Sigmoid colon (tissue), 4 donors: ENCODE measurements at regions not wholly inside any gene's neighbourhood (a gene's known extent, or its start where the extent isn't known, plus 50 kb on each side); places are given as distances from the start of the nearest gene placed in this dataset.

Source experiments
- CTCF ChIP-seq, 4 experiments: fragments of 450-650 bp in 3 of 4; fragments of 200-600 bp in 1 of 4; IDR thresholded peaks; one replicate each; pipeline ENCODE4 v1.5.1; 2016 to 2019; ENCODE audit warnings: antibody characterized with exemption in 4 of 4, mild to moderate bottlenecking in 3 of 4, moderate library complexity in 2 of 4
- EP300 ChIP-seq, 4 donors: sonication (generic); formaldehyde crosslinking; IDR thresholded peaks; one replicate each; pipeline ENCODE4 v1.6.1; 2017; ENCODE audit warnings: antibody characterized with exemption in 4 of 4
- POLR2A ChIP-seq, 2 donors: fragments of 450-650 bp; IDR thresholded peaks; one replicate each; pipeline ENCODE4 v1.6.1; 2016; ENCODE audit warnings: antibody characterized with exemption in 2 of 2, mild to moderate bottlenecking in 2 of 2, moderate library complexity in 2 of 2
- POLR2AphosphoS5 ChIP-seq, 4 donors: sonication (generic); formaldehyde crosslinking; IDR thresholded peaks; one replicate each; pipeline ENCODE4 v1.6.1; 2017; ENCODE audit warnings: antibody characterized with exemption in 4 of 4

GRCh38 chr20:61055180-61056010, 196.7 kb upstream of the CDH4 start:
- TF ChIP-seq POLR2A (IDR thresholded peaks at IDR 0.05) (no peak), EP300 (IDR thresholded peaks at IDR 0.05) (no peak), CTCF (IDR thresholded peaks at IDR 0.05) (no peak), POLR2AphosphoS5 (IDR thresholded peaks at IDR 0.05) (no peak)
